GM12873 (cell line): ENCODE measurements at regions not wholly inside any gene's neighbourhood (a gene's known extent, or its start where the extent isn't known, plus 50 kb on each side); places are given as distances from the start of the nearest gene placed in this dataset.

Experiments
- CTCF ChIP-seq: IDR thresholded peaks from 2 replicates; pipeline ENCODE4 v1.5.1; 2012; ENCODE audit warnings: low read depth, mild to moderate bottlenecking, moderate library complexity, low read length, control low read depth; ENCODE audit not compliant: insufficient read depth; ENCODE audit errors: missing control alignments

GRCh38 chr11:45386972-45387371, 100.8 kb upstream of the SYT13 start:
- no peak for TF ChIP-seq CTCF

GRCh38 chr11:45385844-45386243, 99.7 kb upstream of the SYT13 start:
- TF ChIP-seq CTCF = no peak

- TF ChIP-seq CTCF = no peak
Observed at GRCh38 chr11:45385423-45385822, 99.3 kb upstream of the SYT13 start.

- TF ChIP-seq CTCF = no peak
Observed at GRCh38 chr11:45384711-45385241, 98.6 kb upstream of the SYT13 start.

- no peak for TF ChIP-seq CTCF
Observed at GRCh38 chr11:45384016-45384415, 97.9 kb upstream of the SYT13 start.

- no peak for TF ChIP-seq CTCF
Observed at GRCh38 chr11:45383224-45383623, 97.1 kb upstream of the SYT13 start.

GRCh38 chr11:45382133-45382878, 96.2 kb upstream of the SYT13 start:
- TF ChIP-seq CTCF = no peak
